Thyroid gland (tissue), 4 donors: ENCODE measurements at regions not wholly inside any gene's neighbourhood (a gene's known extent, or its start where the extent isn't known, plus 50 kb on each side); places are given as distances from the start of the nearest gene placed in this dataset.
A peak's percentile ranks its signal among the peaks of the same experiment; 100 is the strongest.

ENCODE experiments used
- DNase-seq, 2 donors: peaks; one replicate each; pipeline ENCODE4 v3.0.0-alpha.2; 2019
- H3K27ac ChIP-seq, 3 donors: fragments of 200-600 bp; sonication (generic); 1 replicate in 2 of 3; 2 replicates in 1 of 3; pipeline ENCODE4 v1.5.1; 2016 to 2019; ENCODE audit warnings: mild to moderate bottlenecking in 1 of 3, moderate library complexity in 1 of 3
- H3K27me3 ChIP-seq: fragments of 200-600 bp; sonication (generic); one replicate; pipeline ENCODE4 v1.5.1; 2019
- H3K36me3 ChIP-seq, 2 donors: fragments of 200-600 bp; sonication (generic); one replicate each; pipeline ENCODE4 v1.5.1; 2016 to 2019
- H3K4me1 ChIP-seq, 2 donors: fragments of 200-600 bp; sonication (generic); one replicate each; pipeline ENCODE4 v1.5.1; 2017 to 2019
- H3K4me3 ChIP-seq, 3 donors: fragments of 200-600 bp; sonication (generic); replicated peaks in 1 of 3; 1 replicate in 2 of 3; 2 replicates in 1 of 3; pipeline ENCODE4 v1.5.1; 2016; ENCODE audit warnings: mild to moderate bottlenecking in 1 of 3
- H3K9me3 ChIP-seq: fragments of 200-600 bp; sonication (generic); one replicate; pipeline ENCODE4 v1.5.1; 2017
- CTCF ChIP-seq, 6 experiments: fragments of 200-600 bp in 3 of 6; fragments of 450-650 bp in 3 of 6; sonication (generic) in 3 of 6; IDR thresholded peaks; one replicate each; pipeline ENCODE4 v1.5.1; 2016 to 2019; ENCODE audit warnings: antibody characterized with exemption in 6 of 6, mild to moderate bottlenecking in 2 of 6, inconsistent platforms in 1 of 6, moderate library complexity in 1 of 6
- POLR2A ChIP-seq, 2 donors: fragments of 450-650 bp; IDR thresholded peaks; one replicate each; pipeline ENCODE4 v1.6.1; 2017; ENCODE audit warnings: antibody characterized with exemption in 2 of 2, mild to moderate bottlenecking in 2 of 2, moderate library complexity in 1 of 2
- WGBS, 2 donors: methylation state at CpG; one replicate each; pipeline ENCODE4 v1.1.5; 2017; 5-methylcytosine and 5-hydroxymethylcytosine counted together
- intact Hi-C: fragments of 100-400 bp; cut with DNase I; formaldehyde crosslinking; loops from one replicate; pipeline ENCODE4 v1.15.1; 2023

- Histone ChIP-seq H3K27me3 (no peaks in the 10 kb centered on the region), H3K4me3 (no peak overlapping the region), H3K9me3 (no peaks in the 10 kb centered on the region), H3K36me3 (no peaks in the 10 kb centered on the region), H3K4me1 (peaks cover 0 to 4% of the 10 kb centered on the region in 2 donors), H3K27ac (no peak overlapping the region)
- DNase-seq, result no peak
- TF ChIP-seq CTCF (IDR thresholded peaks at IDR 0.05) (no peak), POLR2A (IDR thresholded peaks at IDR 0.05) (no peak)
- 67 to 71% methylated on average over 8 of the region's 8 CpGs for WGBS, 2 donors
- intact Hi-C loops, result no loop called here
Observed at GRCh38 chr1:47582891-47583608, 145.2 kb downstream of the FOXD2 start.

GRCh38 chr1:47584249-47584648 lies 146.4 kb downstream of the FOXD2 start:
- whole genome bisulfite sequencing, 2 donors, result 13 to 50% methylated on average over 1 of the region's 1 CpG
- intact Hi-C loops, result no loop called here

GRCh38 chr1:47585141-47585902 lies 147.5 kb downstream of the FOXD2 start:
- no peak overlapping the region for H3K4me3 ChIP-seq
- peaks cover 0 to 14% of the 10 kb centered on the region in 2 donors for H3K4me1 ChIP-seq
- no peak overlapping the region for H3K27ac ChIP-seq
- intact Hi-C loops, result no loop called here
- no peaks in the 10 kb centered on the region for H3K36me3 ChIP-seq
- no peaks in the 10 kb centered on the region for H3K27me3 ChIP-seq
- no peak for DNase-seq
- TF ChIP-seq POLR2A (IDR thresholded peaks at IDR 0.05), result no peak
- no peak for TF ChIP-seq CTCF (IDR thresholded peaks at IDR 0.05)
- no peaks in the 10 kb centered on the region for H3K9me3 ChIP-seq
- 72 to 80% methylated on average over 9 of the region's 9 CpGs for WGBS, 2 donors

More at GRCh38 chr1:47584249-47584648, 146.4 kb downstream of the FOXD2 start:
- Histone ChIP-seq H3K9me3 (no peaks in the 10 kb centered on the region), H3K4me1 (peaks cover 0 to 14% of the 10 kb centered on the region in 2 donors), H3K27me3 (no peaks in the 10 kb centered on the region), H3K4me3 (no peak overlapping the region), H3K36me3 (no peaks in the 10 kb centered on the region), H3K27ac (no peak overlapping the region)
- peak in 1 of 2 donors; percentile 40 for DNase-seq
- no peak for TF ChIP-seq CTCF (IDR thresholded peaks at IDR 0.05)
- no peak for TF ChIP-seq POLR2A (IDR thresholded peaks at IDR 0.05)

GRCh38 chr1:47587891-47588582 lies 150.2 kb downstream of the FOXD2 start:
- Histone ChIP-seq H3K9me3 (no peaks in the 10 kb centered on the region), H3K4me3 (no peak overlapping the region), H3K36me3 (no peaks in the 10 kb centered on the region), H3K27me3 (no peaks in the 10 kb centered on the region), H3K27ac (no peak overlapping the region), H3K4me1 (peaks cover 0 to 16% of the 10 kb centered on the region in 2 donors)
- peak; percentile 45 to 66 for DNase-seq
- intact Hi-C loops, result no loop called here
- TF ChIP-seq CTCF (IDR thresholded peaks at IDR 0.05), result peak in 1 of 6 experiments; percentile 26
- no peak for TF ChIP-seq POLR2A (IDR thresholded peaks at IDR 0.05)
- 24 to 39% methylated on average over 8 of the region's 8 CpGs for WGBS, 2 donors
